ENCODE measurements at regions not wholly inside any gene's neighbourhood (a gene's known extent, or its start where the extent isn't known, plus 50 kb on each side); places are given as distances from the start of the nearest gene placed in this dataset.
"Not testable (repeated sequence)": the region's sequence is repeated elsewhere in the genome, so short reads cannot be mapped to it uniquely, and the experiment has no call there.

DNA sequence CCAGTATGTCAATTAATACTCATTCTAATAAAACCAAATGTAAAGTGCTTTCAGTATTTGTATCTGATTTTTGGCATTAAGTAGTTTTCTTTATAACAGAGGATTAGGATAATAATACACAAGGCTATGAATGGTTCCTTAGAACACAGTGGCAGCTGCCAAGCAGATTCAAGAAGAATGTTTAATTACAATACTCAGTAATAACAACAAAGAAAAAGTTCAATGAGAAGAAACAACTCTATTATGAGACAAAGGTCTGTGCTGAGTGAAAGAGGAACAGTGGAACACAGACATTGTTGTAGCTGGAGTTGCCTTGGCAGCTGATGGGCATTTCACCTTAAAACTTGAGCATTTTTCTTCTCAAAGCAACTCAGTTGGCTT is 502.6 kb upstream of the NR3C2 start:
- no peak for DNase-seq

DNA sequence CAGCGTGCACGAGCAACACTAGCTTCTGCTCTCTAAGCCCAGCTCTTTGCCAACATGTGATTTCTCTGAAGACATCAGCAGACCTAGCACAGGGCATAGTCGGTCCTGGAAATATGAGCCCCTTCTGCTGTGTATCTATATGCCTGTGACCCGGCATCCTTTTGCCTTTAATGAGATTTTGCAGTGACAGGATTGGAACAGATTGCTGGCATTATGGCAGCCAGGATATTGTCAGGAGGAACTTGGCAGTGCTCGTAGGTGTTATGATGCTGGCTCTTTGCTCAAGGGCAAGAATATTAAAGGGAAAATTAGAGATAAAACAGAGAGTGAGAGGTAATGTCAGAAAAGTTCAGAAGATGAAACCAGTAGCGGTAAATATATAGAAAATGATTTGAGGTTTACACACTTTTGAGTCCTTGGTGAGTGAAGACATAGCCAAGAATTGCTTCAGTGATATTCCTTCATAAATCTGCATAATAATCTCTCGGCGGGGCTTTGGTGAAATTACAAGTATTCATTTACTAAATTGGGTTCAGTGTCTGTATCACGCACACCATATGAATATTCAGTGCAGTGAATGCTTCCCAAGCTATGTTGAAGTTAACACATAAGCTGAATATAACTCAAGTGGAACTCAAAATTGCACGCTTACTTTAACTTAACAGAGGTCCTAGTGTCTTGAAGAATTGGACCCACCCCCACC is 502.1 kb upstream of the NR3C2 start:
- no peak for DNase-seq

DNA sequence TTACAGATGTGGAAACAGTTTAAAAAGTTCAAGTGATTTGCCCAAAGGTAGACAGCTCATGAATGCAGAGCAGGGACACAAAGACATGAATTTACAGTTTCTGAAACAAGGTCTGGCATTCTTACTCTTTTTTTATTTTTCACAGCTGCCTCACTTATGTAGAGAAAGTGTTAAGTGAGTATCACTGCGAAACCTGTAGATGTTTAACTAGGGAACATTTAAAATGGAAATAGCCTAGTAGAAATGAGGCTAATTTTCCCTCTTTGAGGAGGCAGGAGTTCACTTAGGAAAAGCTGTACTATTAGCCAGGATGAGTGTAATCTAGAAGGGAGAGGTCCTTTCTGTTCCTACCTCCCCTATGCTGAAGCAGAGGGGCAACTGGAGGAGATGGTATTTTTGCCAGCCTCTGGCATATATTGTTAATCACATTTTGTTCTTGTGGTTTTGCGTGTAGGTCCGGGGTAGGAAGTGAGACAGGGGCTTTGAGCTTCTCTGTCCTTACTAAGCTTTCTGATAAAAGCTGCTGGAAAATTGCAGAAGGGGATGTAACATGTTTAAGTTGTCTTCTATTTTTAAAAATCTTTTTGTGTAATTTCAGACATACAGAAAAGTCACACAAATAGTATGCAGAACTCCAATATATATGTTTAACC is 492.8 kb upstream of the NR3C2 start:
- no peak for DNase-seq

DNA sequence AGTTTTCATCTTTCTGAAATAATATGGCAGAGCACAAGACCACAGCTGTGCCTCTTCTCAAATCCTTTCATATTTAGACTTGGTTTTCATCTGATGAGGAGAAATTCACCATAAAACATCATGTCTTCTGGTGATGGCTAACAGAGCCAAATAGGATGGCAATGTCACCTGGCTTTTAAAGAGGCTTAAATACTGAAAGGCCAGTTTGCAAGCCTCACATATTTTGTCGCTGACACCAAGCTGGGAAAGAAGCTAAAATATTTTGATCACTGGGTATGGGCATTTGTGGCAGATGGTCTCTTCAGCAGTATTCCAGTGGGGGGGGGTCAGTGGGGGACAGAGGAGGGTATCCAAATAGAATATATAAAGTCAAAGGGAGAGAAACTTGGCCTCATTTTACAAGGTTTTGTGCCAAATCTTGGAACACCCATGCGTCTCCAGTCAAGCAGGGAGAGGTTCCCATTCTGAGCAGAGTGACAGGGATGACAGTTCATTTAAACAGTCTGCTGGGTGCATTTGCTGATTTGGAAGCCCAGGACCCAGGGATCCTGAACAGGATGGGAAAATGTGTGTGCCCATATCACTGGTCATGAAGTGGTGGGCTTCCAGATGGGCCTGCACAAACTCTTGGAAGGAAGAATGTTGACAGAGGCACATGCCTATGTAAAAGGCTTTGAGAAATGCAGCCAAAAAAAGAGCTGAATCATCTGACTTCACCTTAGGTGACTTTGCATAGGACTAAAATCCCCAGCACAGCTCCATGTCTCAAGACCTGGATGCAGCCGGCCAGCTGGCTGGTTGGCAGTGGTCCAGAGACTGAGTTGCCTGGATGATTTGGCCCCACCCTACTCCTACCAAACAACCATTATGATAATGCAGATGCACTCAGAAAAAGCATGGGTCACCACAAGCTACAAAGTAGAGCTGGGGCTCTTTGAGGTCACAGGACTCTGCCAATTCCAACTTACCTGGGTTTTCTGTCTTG is 484.4 kb upstream of the NR3C2 start:
- DNase-seq = no peak

DNA sequence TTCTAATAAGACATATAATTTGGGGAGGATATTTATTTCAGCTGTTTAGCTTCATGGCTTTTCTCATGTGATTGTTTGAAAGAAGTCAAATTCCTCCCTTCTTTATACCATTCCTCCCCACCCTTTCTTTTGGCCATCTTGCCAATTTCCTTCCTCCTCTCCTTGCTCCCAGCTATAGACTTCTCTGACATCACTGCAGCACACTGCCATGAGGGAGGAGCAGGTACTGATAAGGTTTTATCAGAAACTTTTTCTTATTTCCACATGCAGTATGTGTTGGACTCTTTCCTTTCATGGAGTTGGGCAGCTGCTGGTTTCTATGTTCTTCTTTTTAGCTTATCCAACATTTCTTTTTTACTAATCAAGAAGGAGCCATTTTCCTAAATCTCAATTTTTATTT is 481.7 kb upstream of the NR3C2 start:
- no peak for DNase-seq

DNA sequence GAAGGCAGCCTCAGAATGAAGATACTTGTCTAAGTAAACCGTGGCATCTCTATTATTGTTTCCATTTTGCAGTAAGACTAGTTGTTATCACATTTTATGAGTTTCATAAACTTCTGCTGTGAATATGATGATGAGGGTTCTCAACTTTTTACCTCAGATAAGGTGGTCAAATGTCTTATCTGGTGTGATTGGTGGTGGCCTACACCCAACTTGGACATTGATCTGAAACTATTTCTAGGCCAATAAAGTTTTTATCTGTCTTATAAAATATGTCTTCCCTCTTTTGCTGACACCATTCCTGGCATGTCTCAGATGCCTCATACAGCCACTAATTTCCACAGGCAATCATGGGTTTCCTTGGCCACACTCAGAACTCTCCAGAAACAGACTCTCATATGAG is 480.3 kb upstream of the NR3C2 start:
- DNase-seq = no peak

DNA sequence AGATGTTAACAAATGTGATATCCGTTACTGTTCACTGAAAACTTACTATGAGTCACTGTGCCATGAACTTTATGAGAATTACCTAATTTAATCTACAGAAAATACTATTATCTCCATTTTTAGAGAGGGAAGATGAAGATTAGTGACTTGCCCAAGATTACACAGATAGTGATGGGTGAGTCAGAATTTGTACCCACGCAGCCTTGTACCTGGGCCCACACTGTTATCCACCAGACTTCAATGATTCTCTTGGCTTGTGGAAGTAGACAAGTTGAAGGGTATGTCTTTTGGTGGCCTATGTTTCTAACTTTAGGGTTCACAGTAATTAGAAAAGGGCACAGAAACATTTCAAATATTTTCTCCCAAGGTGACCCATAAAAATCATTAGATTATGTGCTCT is 472.5 kb upstream of the NR3C2 start:
- no peak for DNase-seq

DNA sequence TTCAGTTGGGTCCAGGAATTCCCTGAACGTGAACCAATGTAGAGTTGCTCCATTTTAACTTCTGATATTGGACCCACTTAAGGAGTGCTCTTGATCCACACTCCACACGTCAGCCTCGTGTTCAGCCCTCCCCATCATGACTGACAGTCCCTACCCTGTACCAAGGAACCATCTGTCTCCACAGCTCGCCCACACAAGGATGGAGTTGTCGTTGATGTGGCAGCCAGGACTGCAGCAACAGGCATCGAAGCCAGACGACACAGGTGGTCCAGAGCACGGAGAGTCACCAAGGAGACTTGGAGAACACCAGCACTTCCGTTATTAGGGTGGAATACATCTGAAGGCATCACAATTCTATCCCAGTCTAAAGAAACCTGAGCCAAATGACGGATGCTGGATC is 472.1 kb upstream of the NR3C2 start:
- no peak for DNase-seq

DNA sequence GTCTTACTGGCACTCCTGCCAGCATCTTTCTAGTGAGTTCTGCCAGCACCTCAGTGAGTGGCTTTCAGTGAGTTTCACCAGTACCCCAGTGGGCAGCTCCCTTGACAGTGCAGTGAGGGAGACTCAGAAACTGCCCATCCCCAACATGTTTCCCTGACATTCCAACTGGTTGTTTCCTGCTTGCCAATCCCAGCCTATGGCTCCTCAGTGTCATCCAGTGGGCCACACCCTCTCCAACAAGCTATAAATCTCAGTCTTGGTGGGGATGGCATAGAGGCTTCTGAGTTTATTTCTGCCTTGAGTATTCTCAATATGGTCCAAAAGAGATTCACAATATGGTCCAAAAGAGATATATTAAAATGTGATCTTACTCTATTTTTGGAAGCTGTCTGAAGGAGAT is 461.2 kb upstream of the NR3C2 start:
- DNase-seq = no peak

DNA sequence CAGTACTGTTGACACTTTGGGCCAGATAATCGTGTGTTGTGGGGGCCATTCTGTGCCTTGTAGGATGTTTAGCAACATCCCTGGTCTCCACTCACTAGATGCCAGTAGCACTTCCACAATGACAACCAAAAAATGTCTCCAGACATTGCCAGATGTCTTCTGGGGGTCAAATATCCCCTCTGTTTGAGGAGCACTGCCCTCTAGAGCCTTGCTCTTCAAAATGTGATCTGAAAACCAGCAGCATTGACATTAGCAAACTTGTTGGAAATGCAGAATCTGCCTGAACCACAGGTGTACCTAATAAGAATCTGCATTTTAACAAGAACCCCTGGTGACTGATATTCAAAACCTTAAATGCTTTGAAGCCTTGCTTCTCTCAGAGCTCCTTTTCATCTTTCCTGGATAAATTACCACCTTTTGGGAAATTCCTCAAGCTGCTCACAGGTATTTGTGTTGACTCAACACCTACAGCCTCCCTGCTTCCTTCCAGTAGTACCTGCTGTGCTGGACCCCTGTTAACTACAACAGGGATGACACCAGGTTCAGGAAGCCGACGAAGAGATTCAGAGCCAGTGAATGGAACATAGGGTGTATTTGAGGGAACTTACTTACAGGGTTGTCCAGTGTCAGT is 459.0 kb upstream of the NR3C2 start:
- no peak for DNase-seq

DNA sequence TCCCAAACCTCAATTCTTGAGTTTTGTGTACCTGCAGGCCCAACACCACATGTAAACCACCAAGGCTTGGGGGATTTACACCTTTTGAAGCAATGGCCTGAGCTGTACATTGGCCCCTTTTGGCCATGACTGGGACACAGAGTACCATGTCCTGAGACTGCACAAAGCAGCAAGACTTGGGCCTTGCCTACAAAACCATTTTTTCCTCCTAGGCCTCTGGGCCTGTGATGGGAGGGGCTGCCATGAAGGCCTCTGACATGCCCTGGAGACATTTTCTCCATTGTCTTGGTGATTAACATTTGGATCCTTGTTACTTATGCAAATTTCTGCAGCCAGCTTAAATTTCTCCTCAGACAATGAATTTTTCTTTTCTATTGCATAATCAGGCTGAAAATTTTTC is 455.9 kb upstream of the NR3C2 start:
- not testable (repeated sequence) for DNase-seq

DNA sequence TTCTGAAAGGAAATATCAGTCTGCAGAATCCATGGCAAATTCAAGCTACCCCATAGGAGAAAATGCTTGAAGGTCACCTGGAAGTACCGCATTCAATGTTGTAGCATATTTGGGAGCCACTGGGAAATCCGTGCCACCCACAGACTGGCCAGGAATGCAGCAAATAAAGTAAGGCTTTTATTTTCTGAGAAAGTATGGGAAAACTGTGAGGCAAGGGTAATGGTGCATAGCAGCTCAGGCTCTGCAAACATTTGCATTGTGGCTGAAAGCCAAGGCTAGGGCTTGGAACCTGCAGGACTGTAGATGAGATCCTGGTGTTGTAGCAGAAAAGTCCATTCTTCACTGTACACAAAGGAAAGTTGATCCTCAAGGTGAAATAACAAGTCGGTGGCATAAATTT is 450.9 kb upstream of the NR3C2 start:
- no peak for DNase-seq

DNA sequence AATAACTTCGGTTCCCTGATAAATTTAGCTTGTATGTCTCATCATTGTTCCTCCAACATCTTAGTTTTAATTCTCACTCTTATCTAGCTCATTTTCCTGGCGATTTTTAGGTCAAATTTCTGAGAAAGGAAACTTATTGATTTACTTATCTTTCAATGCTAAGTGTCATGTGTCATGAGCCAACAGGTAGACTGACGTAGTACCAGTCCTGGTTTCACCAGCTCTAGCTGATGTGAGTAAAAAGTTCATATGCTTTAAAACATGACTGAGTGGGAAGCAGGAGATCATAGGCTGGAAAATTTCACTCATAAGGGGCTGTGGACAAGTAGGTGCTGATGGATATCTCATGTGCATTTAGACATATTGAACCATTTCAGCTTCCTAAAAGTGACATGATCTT is 441.7 kb upstream of the NR3C2 start:
- no peak for DNase-seq

DNA sequence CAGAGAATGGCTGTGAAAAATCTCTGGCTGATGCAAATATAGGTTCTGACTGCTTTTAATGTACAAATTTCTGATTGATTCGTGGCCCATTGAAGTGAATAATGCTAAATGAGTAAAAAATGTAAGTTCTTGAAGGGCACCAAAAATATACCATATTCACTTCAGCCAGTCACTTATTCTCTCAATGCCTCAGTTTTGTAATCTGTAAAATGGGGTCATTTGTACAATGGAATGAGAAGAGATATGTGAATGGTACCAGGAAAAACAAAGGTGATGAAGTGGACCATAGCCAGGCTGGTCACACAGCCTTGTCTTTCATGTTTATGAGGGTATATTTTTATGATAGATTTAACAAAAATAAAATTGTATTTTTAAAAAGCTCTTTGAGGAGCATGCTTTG is 441.2 kb upstream of the NR3C2 start:
- DNase-seq = no peak

DNA sequence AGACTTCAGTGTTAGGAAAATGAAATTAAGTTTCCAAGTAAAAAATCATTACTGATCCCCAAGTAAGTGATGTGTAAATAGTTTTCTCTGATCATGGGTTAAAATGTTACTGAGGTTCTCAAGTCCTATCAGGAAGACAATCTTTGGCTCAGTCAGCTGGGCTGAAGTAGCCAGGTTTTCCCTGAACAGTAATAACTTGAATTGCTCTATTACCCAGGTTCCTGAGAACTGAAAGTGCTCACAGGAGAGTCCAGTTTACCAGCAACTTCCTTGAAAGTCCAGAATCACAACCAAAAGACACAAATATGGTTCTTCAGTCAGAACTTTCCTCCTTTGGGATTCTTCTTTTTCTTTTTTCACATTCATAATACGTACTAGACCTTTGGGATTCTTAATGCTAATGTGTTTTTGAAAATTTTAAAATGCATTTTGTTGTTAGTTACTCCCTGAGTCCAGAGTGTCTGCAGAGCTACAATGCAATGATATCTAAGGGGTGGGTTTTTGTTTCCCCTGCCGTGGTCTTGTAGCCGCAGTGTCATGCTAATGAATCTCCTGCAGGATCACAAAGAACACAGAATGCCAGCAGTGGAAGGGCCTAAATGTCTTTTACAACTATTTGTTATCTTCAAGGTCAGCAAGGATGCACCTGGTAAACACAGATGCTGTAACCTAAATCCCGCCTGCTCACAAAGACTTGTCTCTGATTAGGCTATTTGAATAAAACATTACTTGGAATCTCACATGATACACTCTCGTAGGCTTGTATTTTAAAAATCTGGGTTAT is 439.8 kb upstream of the NR3C2 start:
- DNase-seq = no peak

DNA sequence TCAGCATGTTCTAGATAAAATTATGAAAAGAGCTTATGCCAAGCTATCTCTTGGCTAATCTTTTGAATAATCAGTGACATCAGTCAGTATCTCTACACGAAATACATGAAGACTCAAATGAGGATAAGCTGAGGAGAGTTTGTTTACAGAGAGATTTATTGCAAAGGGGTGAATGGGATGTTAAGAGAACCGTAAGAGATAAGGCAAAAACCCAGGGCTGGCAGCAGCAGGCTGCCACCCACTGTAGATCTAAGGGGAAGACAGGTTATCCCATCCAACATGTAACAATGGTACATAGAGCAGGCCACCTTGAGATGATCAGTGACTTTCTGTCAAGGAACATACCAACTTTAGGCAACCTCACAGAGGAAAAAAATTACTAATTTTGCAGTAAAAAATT is 432.1 kb upstream of the NR3C2 start:
- no peak for DNase-seq

DNA sequence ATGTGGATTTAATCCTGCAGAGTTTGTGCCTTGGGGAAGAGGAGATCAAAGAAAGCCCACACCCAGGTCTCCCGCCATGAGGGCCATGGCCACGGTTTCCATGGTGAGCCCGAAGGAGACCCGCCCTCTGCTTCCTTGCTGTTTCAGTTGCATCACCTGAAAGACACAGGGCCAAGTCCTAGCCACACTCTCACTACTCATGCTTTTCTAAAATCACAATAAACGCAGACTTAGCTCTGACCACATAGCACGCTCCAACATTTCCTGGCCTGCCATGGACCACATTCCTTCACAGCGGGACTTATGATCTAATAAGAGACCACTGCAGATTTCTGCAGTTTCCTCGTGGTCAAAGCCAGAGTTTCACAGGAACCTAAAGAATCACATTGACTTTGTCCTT is 426.0 kb upstream of the NR3C2 start:
- no peak for DNase-seq

DNA sequence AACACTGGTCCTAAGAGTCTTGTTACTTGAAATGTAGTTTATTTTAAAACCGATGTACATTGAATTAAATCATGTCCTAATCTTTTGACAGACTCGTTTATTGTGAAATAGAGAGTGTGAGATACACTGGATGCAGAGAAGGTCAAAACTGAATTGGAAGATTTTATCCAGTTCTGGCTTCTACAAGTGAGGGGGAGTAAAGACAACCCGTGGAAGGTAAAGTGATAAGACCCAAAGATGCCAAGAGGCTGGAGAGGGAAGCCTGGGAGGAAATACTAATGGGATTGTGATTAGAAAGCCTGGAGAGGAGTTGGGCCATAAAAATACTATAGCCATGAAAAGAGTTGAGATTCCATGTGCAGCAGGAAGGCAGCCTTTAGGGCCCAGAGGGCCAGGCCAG is 424.5 kb upstream of the NR3C2 start:
- DNase-seq = no peak

DNA sequence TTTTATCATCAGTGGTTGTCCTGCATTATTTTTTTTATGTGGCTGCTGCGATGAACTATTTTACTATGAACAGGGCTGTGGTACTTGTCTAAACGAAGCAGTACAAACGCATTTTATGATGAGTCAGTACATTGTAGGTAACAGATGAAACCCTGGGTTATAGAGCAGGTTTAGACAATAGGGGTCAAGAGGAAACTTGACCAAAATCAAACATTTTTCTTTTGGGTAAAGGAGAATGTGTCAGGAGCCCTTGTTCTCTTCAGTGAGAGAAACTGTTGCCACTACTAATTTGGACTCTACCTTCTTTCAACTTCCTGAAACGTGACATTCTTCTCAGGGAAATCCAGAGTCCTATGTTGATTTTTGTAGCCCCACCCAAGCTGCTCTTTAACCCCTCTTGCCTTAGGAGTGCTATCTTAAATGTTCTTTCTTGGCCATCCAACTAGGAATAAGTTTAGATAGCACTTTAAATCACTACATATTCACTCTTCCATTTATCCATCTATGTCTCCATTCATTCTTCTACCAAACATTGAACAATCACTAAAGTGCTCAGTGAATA is 415.8 kb upstream of the NR3C2 start:
- no peak for DNase-seq

DNA sequence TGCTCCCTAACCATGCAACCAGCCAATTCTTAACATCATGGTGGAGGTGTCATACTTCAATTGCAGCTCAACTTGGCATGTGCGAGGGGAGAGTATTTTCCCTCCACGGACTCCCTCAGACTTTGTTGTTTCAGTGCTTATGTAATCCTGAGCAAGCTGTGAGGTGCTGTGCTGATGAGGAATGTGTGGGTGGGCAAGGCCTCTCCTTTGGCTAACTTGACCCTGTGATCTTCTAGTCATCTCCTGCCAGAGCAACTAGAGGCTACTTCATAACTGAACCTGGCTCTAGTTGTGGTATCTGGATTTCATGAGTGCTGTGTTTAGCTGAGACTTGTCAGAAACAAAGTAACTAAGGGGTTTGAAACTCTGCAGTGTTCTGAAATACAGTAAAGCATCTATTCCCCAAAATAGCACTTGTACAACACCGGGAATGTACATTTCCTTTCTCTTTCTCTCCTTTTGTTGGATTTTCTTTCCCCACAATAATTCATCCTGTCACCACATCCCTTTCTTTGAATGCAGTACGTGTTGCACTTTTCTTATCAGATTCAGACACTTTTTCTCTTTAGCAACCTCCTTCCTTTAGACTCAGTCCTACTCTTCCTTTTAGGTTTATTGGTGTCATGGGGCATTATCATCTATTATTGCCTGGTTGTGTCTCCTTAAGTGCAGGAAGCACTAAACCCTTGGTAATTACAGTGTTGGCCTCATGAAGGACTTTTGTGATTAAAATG is 415.2 kb upstream of the NR3C2 start:
- DNase-seq = no peak

DNA sequence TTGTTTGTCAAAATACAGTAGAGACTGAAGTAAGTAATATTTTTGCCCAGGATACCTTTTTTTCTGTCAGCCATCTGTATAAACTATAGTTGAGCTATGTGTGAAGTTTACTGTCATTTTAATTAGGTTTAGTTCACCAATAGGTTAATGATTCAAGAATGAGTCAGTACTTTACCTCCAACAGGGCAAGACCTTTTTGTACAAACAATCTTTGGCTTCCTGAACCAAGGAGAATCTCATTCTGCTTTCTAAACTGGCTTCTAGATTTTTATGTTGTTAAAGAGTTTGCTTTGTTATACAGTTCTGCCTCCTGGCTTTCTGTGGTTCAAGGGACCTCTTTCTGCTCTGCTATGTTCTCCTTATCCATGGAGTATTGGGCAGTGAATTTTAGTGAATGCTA is 412.0 kb upstream of the NR3C2 start:
- no peak for DNase-seq
